DND-41 (cell line): ENCODE measurements at regions not wholly inside any gene's neighbourhood (a gene's known extent, or its start where the extent isn't known, plus 50 kb on each side); places are given as distances from the start of the nearest gene placed in this dataset.

Source experiments
- CTCF ChIP-seq: IDR thresholded peaks from 2 replicates; pipeline ENCODE4 v1.5.1; 2012; ENCODE audit warnings: borderline replicate concordance, low read length, moderate library complexity, mild to moderate bottlenecking; ENCODE audit not compliant: poor library complexity, severe bottlenecking; ENCODE audit errors: extremely low read depth
- EZH2 ChIP-seq: IDR thresholded peaks from 3 replicates; pipeline ENCODE4 v1.6.1; 2012; ENCODE audit warnings: borderline replicate concordance, low read depth, mild to moderate bottlenecking, moderate library complexity, low read length, inconsistent platforms; ENCODE audit not compliant: severe bottlenecking

- no peak for TF ChIP-seq CTCF
- TF ChIP-seq EZH2 = no peak
Measured at GRCh38 chr1:39145331-39145965, 59.0 kb upstream of the MACF1 start.
